SK-N-SH (cell line): ENCODE measurements at regions not wholly inside any gene's neighbourhood (a gene's known extent, or its start where the extent isn't known, plus 50 kb on each side); places are given as distances from the start of the nearest gene placed in this dataset.
A peak's percentile ranks its signal among the peaks of the same experiment; 100 is the strongest.
"Not testable (repeated sequence)": the region's sequence is repeated elsewhere in the genome, so short reads cannot be mapped to it uniquely, and the experiment has no call there.

ENCODE experiments used
- CTCF ChIA-PET: fragments of 300-600, 350-600 bp; formaldehyde crosslinking; extraction: SDS; loops from one replicate; lab custom pipeline; 2021; lab: Yijun Ruan, JAX
- POLR2A ChIA-PET: fragments of 350-600 bp; sonication (Branson Sonifier 250); formaldehyde crosslinking; extraction: SDS; loops from one replicate; lab custom pipeline; 2020; ENCODE audit warnings: antibody characterized with exemption, inconsistent platforms; lab: Yijun Ruan, JAX
- DNase-seq: peaks from one replicate; pipeline ENCODE4 v3.0.0; 2012
- H2AFZ ChIP-seq: fragments of 200-600 bp; sonication (generic); 2 replicates; pipeline ENCODE4 v1.8.1; 2016; ENCODE audit warnings: antibody characterized with exemption, mild to moderate bottlenecking, low read depth
- H3F3A ChIP-seq: fragments of 200-600 bp; sonication (generic); replicated peaks from 2 replicates; pipeline ENCODE3; 2016; ENCODE audit warnings: antibody characterized with exemption, mild to moderate bottlenecking; ENCODE audit not compliant: insufficient read depth
- H3K27ac ChIP-seq, 2 experiments: fragments of 200-500 bp in 1 of 2; fragments of 200-600 bp in 1 of 2; sonication (Bioruptor generic) in 1 of 2; sonication (generic), shearing (Covaris generic) in 1 of 2; 2 replicates each; pipeline versions ENCODE4 v1.5.1 to v1.6.1; 2014 to 2016; ENCODE audit warnings: low read depth in 2 of 2, inconsistent platforms in 1 of 2, low read length in 1 of 2, mild to moderate bottlenecking in 1 of 2, mixed read lengths in 1 of 2
- H3K27me3 ChIP-seq: fragments of 200-600 bp; sonication (generic), shearing (Covaris generic); 2 replicates; pipeline ENCODE4 v1.6.1; 2016; ENCODE audit warnings: mixed run types; ENCODE audit not compliant: insufficient read depth
- H3K36me3 ChIP-seq, 2 experiments: fragments of 200-500 bp in 1 of 2; fragments of 200-600 bp in 1 of 2; sonication (Bioruptor generic) in 1 of 2; sonication (generic) in 1 of 2; replicated peaks in 1 of 2; 2 replicates each; pipeline versions ENCODE3 to v1.5.1; 2014 to 2016; ENCODE audit warnings: low read length in 1 of 2, mild to moderate bottlenecking in 1 of 2; ENCODE audit not compliant: insufficient read depth in 2 of 2, control insufficient read depth in 1 of 2
- H3K4me1 ChIP-seq, 2 experiments: fragments of 200-500 bp in 1 of 2; fragments of 200-600 bp in 1 of 2; sonication (Bioruptor generic) in 1 of 2; sonication (generic), shearing (Covaris generic) in 1 of 2; 2 replicates each; pipeline versions ENCODE4 v1.5.1 to v1.6.1; 2014 to 2016; ENCODE audit warnings: low read depth in 1 of 2, low read length in 1 of 2, mixed run types in 1 of 2; ENCODE audit not compliant: insufficient read depth in 2 of 2, control insufficient read depth in 1 of 2
- H3K4me2 ChIP-seq: fragments of 200-600 bp; sonication (generic), shearing (Covaris generic); 2 replicates; pipeline ENCODE4 v1.6.1; 2017; ENCODE audit warnings: mixed run types
- H3K4me3 ChIP-seq, 2 experiments: fragments of 200-500 bp in 1 of 2; fragments of 200-600 bp in 1 of 2; sonication (Bioruptor generic) in 1 of 2; sonication (generic), shearing (Covaris generic) in 1 of 2; 2 replicates each; pipeline versions ENCODE4 v1.5.1 to v1.8.1; 2014 to 2016; ENCODE audit warnings: low read depth in 2 of 2, inconsistent platforms in 1 of 2, low read length in 1 of 2, mild to moderate bottlenecking in 1 of 2, mixed read lengths in 1 of 2, moderate library complexity in 1 of 2
- H3K79me2 ChIP-seq: fragments of 200-600 bp; sonication (generic); 2 replicates; pipeline ENCODE4 v1.8.1; 2017; ENCODE audit warnings: mild to moderate bottlenecking; ENCODE audit not compliant: insufficient read depth
- H3K9ac ChIP-seq: fragments of 200-600 bp; sonication (generic); 2 replicates; pipeline ENCODE4 v1.6.1; 2017; ENCODE audit warnings: mixed run types
- H3K9me2 ChIP-seq: fragments of 200-600 bp; sonication (generic); 2 replicates; pipeline ENCODE4 v1.6.1; 2017; ENCODE audit warnings: mixed run types
- H3K9me3 ChIP-seq: fragments of 200-600 bp; sonication (generic); 2 replicates; pipeline ENCODE4 v1.6.1; 2017; ENCODE audit warnings: mixed run types, mild to moderate bottlenecking, moderate library complexity
- H4K20me1 ChIP-seq: fragments of 200-600 bp; sonication (generic); 2 replicates; pipeline ENCODE4 v1.6.1; 2017; ENCODE audit warnings: mild to moderate bottlenecking, mixed run types; ENCODE audit not compliant: insufficient read depth
- CTCF ChIP-seq: fragments of 200-600 bp; sonication (generic); IDR thresholded peaks from 2 replicates; pipeline ENCODE4 v1.6.1; 2017; ENCODE audit warnings: antibody characterized with exemption, mild to moderate bottlenecking, moderate library complexity
- WGBS: methylation state at CpG from one replicate; pipeline ENCODE4 v1.1.6; 2017; ENCODE audit warnings: low lambda C conversion rate; 5-methylcytosine and 5-hydroxymethylcytosine counted together

GRCh38 chr6:60935970-60936369 lies 1350.1 kb downstream of the KHDRBS2 start:
- TF ChIP-seq CTCF = 0 out of 2 replicates have a peak, but pooled peaks have one; percentile 13
- H3K9ac ChIP-seq, H3K79me2 ChIP-seq, H3K4me3 ChIP-seq, H4K20me1 ChIP-seq, DNase-seq, H3K27ac ChIP-seq, H3K4me1 ChIP-seq, H3K27me3 ChIP-seq, POLR2A ChIA-PET, H3K4me2 ChIP-seq, H3K36me3 ChIP-seq, H3F3A ChIP-seq, H3K9me3 ChIP-seq, CTCF ChIA-PET, H2AFZ ChIP-seq, H3K9me2 ChIP-seq: not testable (repeated sequence)
- WGBS = 5% methylated on average over 1 of the region's 1 CpG

GRCh38 chr6:60919652-60920051 lies 1366.4 kb downstream of the KHDRBS2 start:
- H4K20me1 ChIP-seq, H3K9me2 ChIP-seq, H3K9me3 ChIP-seq, H3F3A ChIP-seq, H2AFZ ChIP-seq, DNase-seq, H3K27me3 ChIP-seq, CTCF ChIA-PET, H3K4me2 ChIP-seq, H3K36me3 ChIP-seq, H3K4me1 ChIP-seq, H3K27ac ChIP-seq, POLR2A ChIA-PET, H3K4me3 ChIP-seq, H3K9ac ChIP-seq, H3K79me2 ChIP-seq: not testable (repeated sequence)
- WGBS = 0% methylated on average over 1 of the region's 1 CpG

- H2AFZ ChIP-seq, H3K9ac ChIP-seq, H3K36me3 ChIP-seq, H3K4me2 ChIP-seq, H3K9me2 ChIP-seq, H4K20me1 ChIP-seq, H3F3A ChIP-seq, H3K4me1 ChIP-seq, CTCF ChIA-PET, POLR2A ChIA-PET, DNase-seq, H3K4me3 ChIP-seq, H3K79me2 ChIP-seq, H3K9me3 ChIP-seq, H3K27me3 ChIP-seq, H3K27ac ChIP-seq: not testable (repeated sequence)
- WGBS = 1% methylated on average over 6 of the region's 6 CpGs
Measured at GRCh38 chr6:60903860-60904259, 1382.2 kb downstream of the KHDRBS2 start.

- H2AFZ ChIP-seq, H3F3A ChIP-seq, H3K27ac ChIP-seq, DNase-seq, H4K20me1 ChIP-seq, H3K27me3 ChIP-seq, H3K9ac ChIP-seq, H3K4me2 ChIP-seq, H3K9me2 ChIP-seq, POLR2A ChIA-PET, CTCF ChIA-PET, H3K36me3 ChIP-seq, H3K9me3 ChIP-seq, H3K79me2 ChIP-seq, H3K4me1 ChIP-seq, H3K4me3 ChIP-seq: not testable (repeated sequence)
- 7% methylated on average over 1 of the region's 1 CpG for WGBS
Measured at GRCh38 chr6:60893374-60893773, 1392.7 kb downstream of the KHDRBS2 start.
